Lung (tissue), 11 donors: ENCODE measurements at regions not wholly inside any gene's neighbourhood (a gene's known extent, or its start where the extent isn't known, plus 50 kb on each side); places are given as distances from the start of the nearest gene placed in this dataset.

Experiments
- ATAC-seq: fragments of 200-7000 bp; cut with Tn5 transposase; one replicate; pipeline ENCODE4 v1.9.1; 2020; ENCODE audit warnings: moderate number of reproducible peaks; ENCODE audit not compliant: insufficient read depth, low FRiP score
- DNase-seq, 3 donors: peaks; one replicate each; pipeline ENCODE4 v3.0.0-alpha.2; 2013 to 2017
- H3K27ac ChIP-seq, 2 donors: one replicate each; pipeline ENCODE4 v1.5.1; 2013; ENCODE audit warnings: mild to moderate bottlenecking in 2 of 2, moderate library complexity in 2 of 2, control low read depth in 1 of 2, inconsistent platforms in 1 of 2, low read depth in 1 of 2, low read length in 1 of 2
- H3K27me3 ChIP-seq, 3 donors: one replicate each; pipeline ENCODE4 v1.5.1; 2013; ENCODE audit warnings: low read length in 2 of 3; ENCODE audit not compliant: control insufficient read depth in 3 of 3, insufficient read depth in 3 of 3
- H3K36me3 ChIP-seq, 4 donors: one replicate each; pipeline ENCODE4 v1.5.1; 2013; ENCODE audit warnings: low read length in 4 of 4, mild to moderate bottlenecking in 1 of 4, moderate library complexity in 1 of 4; ENCODE audit not compliant: control insufficient read depth in 4 of 4, insufficient read depth in 4 of 4
- H3K4me1 ChIP-seq, 5 donors: one replicate each; pipeline ENCODE4 v1.5.1; 2013; ENCODE audit warnings: low read length in 5 of 5, mild to moderate bottlenecking in 2 of 5, moderate library complexity in 1 of 5; ENCODE audit not compliant: control insufficient read depth in 5 of 5, insufficient read depth in 5 of 5
- H3K4me3 ChIP-seq: one replicate; pipeline ENCODE4 v1.5.1; 2013; ENCODE audit warnings: mild to moderate bottlenecking, control low read depth, moderate library complexity
- H3K9ac ChIP-seq, 2 donors: one replicate each; pipeline ENCODE4 v1.5.1; 2013; ENCODE audit warnings: low read length in 2 of 2, control low read depth in 1 of 2; ENCODE audit not compliant: insufficient read depth in 1 of 2
- H3K9me3 ChIP-seq, 4 donors: one replicate each; pipeline ENCODE4 v1.5.1; 2013; ENCODE audit warnings: low read length in 3 of 4, mild to moderate bottlenecking in 1 of 4, moderate library complexity in 1 of 4; ENCODE audit not compliant: control insufficient read depth in 4 of 4, insufficient read depth in 3 of 4
- CTCF ChIP-seq: IDR thresholded peaks from 2 replicates; pipeline ENCODE4 v1.5.1; 2012; ENCODE audit warnings: mild to moderate bottlenecking; ENCODE audit errors: control extremely low read depth, extremely low read depth
- WGBS, 2 donors: extraction: QIAGEN DNeasy Blood & Tissue Kit; methylation state at CpG; one replicate each; pipeline ENCODE4 v1.1.7; 2013; 5-methylcytosine and 5-hydroxymethylcytosine counted together
- donor health status: control.
- donor health status: control.
- donor health status: Bipolar disorder and iron deficiency.
- donor health status: healthy.
- donor health status: DM: yes; HTN: yes; CAD: no.

GRCh38 chr22:49394116-49394785 lies 433.4 kb downstream of the BRD1 start:
- Histone ChIP-seq H3K9me3 (peaks cover 0 to 8% (median 0%) of the 10 kb centered on the region in 4 donors), H3K27me3 (peaks cover 0 to 9% (median 0%) of the 10 kb centered on the region in 3 donors)

GRCh38 chr22:49393526-49393925 lies 434.1 kb downstream of the BRD1 start:
- no peak for TF ChIP-seq CTCF
- no peak overlapping the region for H3K9ac ChIP-seq
- DNase-seq, result no peak
- H3K4me1 ChIP-seq, result no peaks in the 10 kb centered on the region
- H3K27ac ChIP-seq, result no peak overlapping the region
- no peaks in the 10 kb centered on the region for H3K36me3 ChIP-seq
- H3K9me3 ChIP-seq, result peaks cover 0 to 8% (median 0%) of the 10 kb centered on the region in 4 donors
- ATAC-seq, result no peak
- 87 to 94% methylated on average over 7 of the region's 7 CpGs for WGBS, 2 donors
- no peak overlapping the region for H3K4me3 ChIP-seq
- peaks cover 0 to 8% (median 0%) of the 10 kb centered on the region in 3 donors for H3K27me3 ChIP-seq

More at GRCh38 chr22:49394116-49394785, 433.4 kb downstream of the BRD1 start:
- ATAC-seq, result no peak
- no peaks in the 10 kb centered on the region for H3K36me3 ChIP-seq
- H3K27ac ChIP-seq, result no peak overlapping the region
- H3K9ac ChIP-seq, result no peak overlapping the region
- no peak overlapping the region for H3K4me3 ChIP-seq
- H3K4me1 ChIP-seq, result no peaks in the 10 kb centered on the region
- no peak for TF ChIP-seq CTCF
- 71 to 85% methylated on average over 7 of the region's 7 CpGs for WGBS, 2 donors
- DNase-seq, result no peak

GRCh38 chr22:49392841-49393510 lies 434.7 kb downstream of the BRD1 start:
- no peak for TF ChIP-seq CTCF
- no peak for DNase-seq
- H3K4me3 ChIP-seq, result no peak overlapping the region
- peaks cover 0 to 8% (median 0%) of the 10 kb centered on the region in 3 donors for H3K27me3 ChIP-seq
- peaks cover 0 to 8% (median 0%) of the 10 kb centered on the region in 4 donors for H3K9me3 ChIP-seq
- no peak overlapping the region for H3K9ac ChIP-seq
- no peaks in the 10 kb centered on the region for H3K4me1 ChIP-seq
- no peak overlapping the region for H3K27ac ChIP-seq
- 74 to 78% methylated on average over 12 of the region's 12 CpGs for WGBS, 2 donors
- no peak for ATAC-seq
- no peaks in the 10 kb centered on the region for H3K36me3 ChIP-seq
